Esophagus squamous epithelium (tissue), 4 donors: ENCODE measurements at regions not wholly inside any gene's neighbourhood (a gene's known extent, or its start where the extent isn't known, plus 50 kb on each side); places are given as distances from the start of the nearest gene placed in this dataset.

ENCODE experiments used
- POLR2A ChIP-seq, 4 donors: fragments of 450-650 bp; IDR thresholded peaks; one replicate each; pipeline ENCODE4 v1.6.1; 2017; ENCODE audit warnings: antibody characterized with exemption in 4 of 4, mild to moderate bottlenecking in 4 of 4, moderate library complexity in 3 of 4
- TF ChIP-seq, protein P1 (sequence below), 6 experiments: fragments of 450-650 bp in 4 of 6; fragments of 200-600 bp in 2 of 6; sonication (generic) in 2 of 6; IDR thresholded peaks; one replicate each; pipeline ENCODE4 v1.5.1; 2016 to 2019; ENCODE audit warnings: antibody characterized with exemption in 6 of 6, mild to moderate bottlenecking in 4 of 6, moderate library complexity in 4 of 6

DNA sequence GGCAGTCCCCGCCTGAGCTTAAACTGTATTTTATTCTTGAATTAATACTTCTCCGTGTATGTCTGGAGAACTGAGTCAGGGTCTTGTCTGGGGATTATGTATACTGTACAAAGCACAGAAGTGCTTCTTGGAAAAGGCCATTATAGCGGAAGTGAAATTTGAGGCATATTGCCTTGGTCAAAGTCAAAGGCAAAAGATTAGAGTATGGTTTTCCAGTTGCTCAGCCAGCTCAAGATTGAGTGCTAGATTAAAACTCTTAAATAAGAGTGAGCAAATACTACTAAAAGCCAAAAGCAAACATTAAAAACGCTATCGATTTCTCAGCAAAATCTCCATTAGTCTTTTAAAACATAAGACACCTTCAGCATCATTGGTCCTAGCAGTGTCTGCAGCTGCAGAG lies 207.7 kb upstream of the MAN1A1 start:
- no peak for TF ChIP-seq POLR2A (IDR thresholded peaks at IDR 0.05)
- TF ChIP-seq, protein P1, sequence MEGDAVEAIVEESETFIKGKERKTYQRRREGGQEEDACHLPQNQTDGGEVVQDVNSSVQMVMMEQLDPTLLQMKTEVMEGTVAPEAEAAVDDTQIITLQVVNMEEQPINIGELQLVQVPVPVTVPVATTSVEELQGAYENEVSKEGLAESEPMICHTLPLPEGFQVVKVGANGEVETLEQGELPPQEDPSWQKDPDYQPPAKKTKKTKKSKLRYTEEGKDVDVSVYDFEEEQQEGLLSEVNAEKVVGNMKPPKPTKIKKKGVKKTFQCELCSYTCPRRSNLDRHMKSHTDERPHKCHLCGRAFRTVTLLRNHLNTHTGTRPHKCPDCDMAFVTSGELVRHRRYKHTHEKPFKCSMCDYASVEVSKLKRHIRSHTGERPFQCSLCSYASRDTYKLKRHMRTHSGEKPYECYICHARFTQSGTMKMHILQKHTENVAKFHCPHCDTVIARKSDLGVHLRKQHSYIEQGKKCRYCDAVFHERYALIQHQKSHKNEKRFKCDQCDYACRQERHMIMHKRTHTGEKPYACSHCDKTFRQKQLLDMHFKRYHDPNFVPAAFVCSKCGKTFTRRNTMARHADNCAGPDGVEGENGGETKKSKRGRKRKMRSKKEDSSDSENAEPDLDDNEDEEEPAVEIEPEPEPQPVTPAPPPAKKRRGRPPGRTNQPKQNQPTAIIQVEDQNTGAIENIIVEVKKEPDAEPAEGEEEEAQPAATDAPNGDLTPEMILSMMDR (IDR thresholded peaks at IDR 0.05) = no peak
